ENCODE measurements at regions not wholly inside any gene's neighbourhood (a gene's known extent, or its start where the extent isn't known, plus 50 kb on each side); places are given as distances from the start of the nearest gene placed in this dataset.
"Not testable (repeated sequence)": the region's sequence is repeated elsewhere in the genome, so short reads cannot be mapped to it uniquely, and the experiment has no call there.

- DNase-seq: no peak
These were observed 334.4 kb upstream of the CTNNB1 start for GRCh38 chr3:40864915-40865314.

GRCh38 chr3:40867797-40868196 is 331.5 kb upstream of the CTNNB1 start:
- no peak for DNase-seq

GRCh38 chr3:40869013-40869412 is 330.3 kb upstream of the CTNNB1 start:
- no peak for DNase-seq

- DNase-seq: no peak
These were observed 329.4 kb upstream of the CTNNB1 start for GRCh38 chr3:40869939-40870338.

GRCh38 chr3:40871394-40871793 is 327.9 kb upstream of the CTNNB1 start:
- DNase-seq: no peak

- DNase-seq: no peak
These were observed 326.9 kb upstream of the CTNNB1 start for GRCh38 chr3:40872258-40872920.

GRCh38 chr3:40873476-40873875 is 325.8 kb upstream of the CTNNB1 start:
- no peak for DNase-seq

- no peak for DNase-seq
These were observed 325.2 kb upstream of the CTNNB1 start for GRCh38 chr3:40873934-40874699.

- DNase-seq: no peak
These were observed 323.7 kb upstream of the CTNNB1 start for GRCh38 chr3:40875581-40875980.

GRCh38 chr3:40876009-40876408 is 323.3 kb upstream of the CTNNB1 start:
- no peak for DNase-seq

- DNase-seq: no peak
These were observed 322.8 kb upstream of the CTNNB1 start for GRCh38 chr3:40876496-40876895.

- DNase-seq: no peak
These were observed 321.5 kb upstream of the CTNNB1 start for GRCh38 chr3:40877631-40878463.

- no peak for DNase-seq
These were observed 320.8 kb upstream of the CTNNB1 start for GRCh38 chr3:40878464-40878905.

GRCh38 chr3:40885430-40885829 is 313.9 kb upstream of the CTNNB1 start:
- DNase-seq: no peak

GRCh38 chr3:40886660-40887425 is 312.5 kb upstream of the CTNNB1 start:
- no peak for DNase-seq

GRCh38 chr3:40891186-40891585 is 308.1 kb upstream of the CTNNB1 start:
- no peak for DNase-seq

- no peak for DNase-seq
These were observed 304.2 kb upstream of the CTNNB1 start for GRCh38 chr3:40895109-40895508.

GRCh38 chr3:40899286-40899712 is 300.0 kb upstream of the CTNNB1 start:
- no peak for DNase-seq

GRCh38 chr3:40901298-40901697 is 298.0 kb upstream of the CTNNB1 start:
- no peak for DNase-seq

- DNase-seq: no peak
These were observed 297.5 kb upstream of the CTNNB1 start for GRCh38 chr3:40901796-40902195.

GRCh38 chr3:40907907-40908465 is 291.3 kb upstream of the CTNNB1 start:
- not testable (repeated sequence) for DNase-seq

GRCh38 chr3:40908612-40909011 is 290.7 kb upstream of the CTNNB1 start:
- no peak for DNase-seq

Data from stimulated activated CD4-positive, alpha-beta T cell treated with anti-CD3 and anti-CD28 coated beads, Interleukin-4, amount 100 ng/mL, for 4 hours (primary cell).